H1 (cell line): ENCODE measurements at regions not wholly inside any gene's neighbourhood (a gene's known extent, or its start where the extent isn't known, plus 50 kb on each side); places are given as distances from the start of the nearest gene placed in this dataset.

Experiments
- CTCF ChIA-PET: fragments of 300-600 bp; sonication (Branson Sonifier 250); formaldehyde crosslinking; loops from one replicate; lab custom pipeline; 2021; ENCODE audit not compliant: partially characterized antibody; lab: Charles Lee
- POLR2A ChIA-PET: fragments of 300-600 bp; sonication (Branson Sonifier 250); formaldehyde crosslinking; loops from one replicate; lab custom pipeline; 2021; ENCODE audit warnings: inconsistent platforms; ENCODE audit not compliant: partially characterized antibody; lab: Charles Lee
- DNase-seq, 2 experiments: peaks; one replicate each; pipeline versions ENCODE4 v3.0.0 to v3.0.0-alpha.2; 2010 to 2022; ENCODE audit warnings: low spot score in 2 of 2, low read depth in 1 of 2, mixed read lengths in 1 of 2
- FAIRE-seq: peaks from 2 replicates; lab custom pipeline; 2011; peaks lifted over from hg19 to GRCh38; lab: Jason Lieb, UNC
- H2AFZ ChIP-seq: 2 replicates; pipeline ENCODE4 v1.8.1; 2012; ENCODE audit warnings: low read length, inconsistent platforms
- H2AK5ac ChIP-seq: 2 replicates; pipeline ENCODE4 v1.6.1; 2013; ENCODE audit warnings: low read depth, low read length
- H2BK120ac ChIP-seq: replicated peaks from 2 replicates; pipeline ENCODE3; 2013; ENCODE audit warnings: low read depth, low read length, inconsistent platforms
- H2BK12ac ChIP-seq: 2 replicates; pipeline ENCODE4 v1.6.1; 2013; ENCODE audit warnings: low read depth, low read length
- H2BK15ac ChIP-seq: 2 replicates; pipeline ENCODE4 v1.6.1; 2013; ENCODE audit warnings: low read length
- H2BK20ac ChIP-seq: 2 replicates; pipeline ENCODE4 v1.6.1; 2013; ENCODE audit warnings: low read length
- H2BK5ac ChIP-seq: 2 replicates; pipeline ENCODE4 v1.6.1; 2013; ENCODE audit warnings: low read depth, low read length
- H3K14ac ChIP-seq: 2 replicates; pipeline ENCODE4 v1.6.1; 2013; ENCODE audit warnings: inconsistent platforms; ENCODE audit not compliant: insufficient read length
- H3K18ac ChIP-seq: 2 replicates; pipeline ENCODE4 v1.6.1; 2013; ENCODE audit warnings: low read length; ENCODE audit errors: extremely low read depth
- H3K23ac ChIP-seq: 2 replicates; pipeline ENCODE4 v1.6.1; 2013; ENCODE audit warnings: inconsistent platforms; ENCODE audit not compliant: insufficient read length
- H3K23me2 ChIP-seq: 2 replicates; pipeline ENCODE4 v1.6.1; 2013; ENCODE audit warnings: low read depth, low read length
- H3K27ac ChIP-seq: 2 replicates; pipeline ENCODE4 v1.6.1; 2011; ENCODE audit warnings: low read depth, low read length, inconsistent platforms
- H3K27me3 ChIP-seq, 4 experiments: replicated peaks in 1 of 4; 1 replicate in 1 of 4; 2 replicates in 3 of 4; pipeline versions ENCODE4 v1.6.1 to v1.8.1; 2011 to 2013; ENCODE audit warnings: low read length in 3 of 4, mild to moderate bottlenecking in 3 of 4, inconsistent platforms in 2 of 4, mixed read lengths in 2 of 4, moderate library complexity in 1 of 4; ENCODE audit not compliant: control insufficient read depth in 3 of 4, insufficient read depth in 3 of 4; ENCODE audit errors: extremely low read depth in 1 of 4
- H3K36me3 ChIP-seq, 4 experiments: 2 replicates each; pipeline versions ENCODE4 v1.6.1 to v1.8.1; 2011 to 2013; ENCODE audit warnings: mild to moderate bottlenecking in 4 of 4, low read length in 3 of 4, moderate library complexity in 2 of 4, control low read depth in 1 of 4, inconsistent platforms in 1 of 4; ENCODE audit not compliant: insufficient read depth in 4 of 4, control insufficient read depth in 2 of 4
- H3K4ac ChIP-seq: replicated peaks from 2 replicates; pipeline ENCODE3; 2013; ENCODE audit warnings: low read length, low read depth, mixed read lengths, inconsistent platforms; ENCODE audit not compliant: insufficient read length
- H3K4me1 ChIP-seq, 4 experiments: replicated peaks in 1 of 4; 1 replicate in 1 of 4; 2 replicates in 3 of 4; pipeline versions ENCODE4 v1.6.1 to v1.8.1; 2011 to 2013; ENCODE audit warnings: low read length in 3 of 4, inconsistent platforms in 2 of 4, mixed read lengths in 1 of 4; ENCODE audit not compliant: insufficient read depth in 4 of 4, control insufficient read depth in 3 of 4
- H3K4me2 ChIP-seq, 2 experiments: 2 replicates each; pipeline versions ENCODE4 v1.6.1 to v1.8.1; 2011 to 2013; ENCODE audit warnings: low read depth in 2 of 2, low read length in 2 of 2, control low read depth in 1 of 2, inconsistent platforms in 1 of 2, mild to moderate bottlenecking in 1 of 2; ENCODE audit not compliant: insufficient read depth in 1 of 2
- H3K4me3 ChIP-seq, 4 experiments: fragments of 200-600, 300-600 bp in 1 of 4; sonication (generic), shearing (Covaris generic), sonication (Bioruptor Twin) in 1 of 4; 2 replicates each; pipeline versions ENCODE4 v1.5.1 to v1.8.1; 2011 to 2016; ENCODE audit warnings: low read length in 4 of 4, low read depth in 3 of 4, control low read depth in 2 of 4, inconsistent platforms in 2 of 4, mild to moderate bottlenecking in 2 of 4, mixed read lengths in 1 of 4, moderate library complexity in 1 of 4; ENCODE audit not compliant: insufficient read depth in 2 of 4; ENCODE audit errors: extremely low read depth in 1 of 4
- H3K56ac ChIP-seq: replicated peaks from 2 replicates; pipeline ENCODE3; 2013; ENCODE audit warnings: low read depth, mild to moderate bottlenecking, mixed read lengths, low read length, inconsistent platforms; ENCODE audit not compliant: insufficient read length
- H3K79me1 ChIP-seq: 2 replicates; pipeline ENCODE4 v1.6.1; 2013; ENCODE audit warnings: low read depth, low read length, control low read depth
- H3K79me2 ChIP-seq, 2 experiments: 2 replicates each; pipeline versions ENCODE4 v1.6.1 to v1.8.1; 2012 to 2013; ENCODE audit warnings: low read length in 2 of 2, mild to moderate bottlenecking in 2 of 2, inconsistent platforms in 1 of 2; ENCODE audit not compliant: insufficient read depth in 2 of 2, control insufficient read depth in 1 of 2
- H3K9ac ChIP-seq, 4 experiments: replicated peaks in 1 of 4; 1 replicate in 1 of 4; 2 replicates in 3 of 4; pipeline versions ENCODE4 v1.6.1 to v1.8.1; 2011 to 2013; ENCODE audit warnings: low read depth in 3 of 4, low read length in 3 of 4, control low read depth in 2 of 4, mild to moderate bottlenecking in 2 of 4, moderate library complexity in 2 of 4, inconsistent platforms in 1 of 4; ENCODE audit errors: extremely low read depth in 1 of 4
- H3K9me3 ChIP-seq, 2 experiments: 2 replicates each; pipeline versions ENCODE4 v1.6.1 to v1.8.1; 2012 to 2013; ENCODE audit warnings: mild to moderate bottlenecking in 2 of 2, moderate library complexity in 2 of 2, control low read depth in 1 of 2, inconsistent platforms in 1 of 2, low read depth in 1 of 2, low read length in 1 of 2, mixed read lengths in 1 of 2; ENCODE audit not compliant: insufficient read depth in 2 of 2
- H4K20me1 ChIP-seq, 2 experiments: replicated peaks in 1 of 2; 2 replicates each; pipeline versions ENCODE3 to v1.8.1; 2011 to 2013; ENCODE audit warnings: inconsistent platforms in 2 of 2, low read length in 2 of 2, mild to moderate bottlenecking in 1 of 2; ENCODE audit not compliant: insufficient read depth in 2 of 2, control insufficient read depth in 1 of 2
- H4K5ac ChIP-seq: 2 replicates; pipeline ENCODE4 v1.6.1; 2013; ENCODE audit warnings: low read length, low read depth, mixed read lengths, inconsistent platforms; ENCODE audit not compliant: insufficient read length
- H4K8ac ChIP-seq: 2 replicates; pipeline ENCODE4 v1.8.0; 2013; ENCODE audit warnings: mild to moderate bottlenecking, moderate library complexity, low read length, inconsistent platforms; ENCODE audit not compliant: insufficient read depth; ENCODE audit errors: extremely low read depth
- H4K91ac ChIP-seq: replicated peaks from 2 replicates; pipeline ENCODE3; 2013; ENCODE audit warnings: low read length, mixed read lengths, inconsistent platforms; ENCODE audit not compliant: insufficient read length
- CHD2 ChIP-seq: IDR thresholded peaks from 2 replicates; pipeline ENCODE4 v1.6.1; 2012; ENCODE audit warnings: low read length, improper control_type of control experiment
- GABPA ChIP-seq: IDR thresholded peaks from 2 replicates; pipeline ENCODE4 v1.6.1; 2011; ENCODE audit warnings: mild to moderate bottlenecking, low read length, moderate library complexity, borderline replicate concordance; ENCODE audit not compliant: insufficient read depth
- GTF2F1 ChIP-seq: IDR thresholded peaks from 2 replicates; pipeline ENCODE4 v1.6.1; 2012; ENCODE audit warnings: low read depth, low read length, improper control_type of control experiment, borderline replicate concordance
- JUND ChIP-seq: IDR thresholded peaks from 2 replicates; pipeline ENCODE4 v1.6.1; 2011; ENCODE audit warnings: mild to moderate bottlenecking, improper control_type of control experiment, low read length
- NANOG ChIP-seq: IDR thresholded peaks from 2 replicates; pipeline ENCODE4 v1.6.1; 2011; ENCODE audit warnings: low read length, low read depth, mild to moderate bottlenecking, inconsistent platforms; ENCODE audit not compliant: insufficient read depth, poor library complexity, severe bottlenecking
- PHF8 ChIP-seq: fragments of 200-600 bp; sonication (generic); conservative IDR thresholded peaks from 2 replicates; pipeline ENCODE4 v1.7.1; 2012; ENCODE audit warnings: low read depth, mild to moderate bottlenecking, inconsistent platforms, low read length, moderate library complexity
- POLR2A ChIP-seq, 2 experiments: IDR thresholded peaks; 1 replicate in 1 of 2; 2 replicates in 1 of 2; pipeline ENCODE4 v1.6.1; 2011; ENCODE audit warnings: low read depth in 2 of 2, low read length in 2 of 2, mild to moderate bottlenecking in 2 of 2; ENCODE audit errors: control extremely low read depth in 1 of 2
- POU5F1 ChIP-seq: IDR thresholded peaks from 2 replicates; pipeline ENCODE4 v1.6.1; 2011; ENCODE audit warnings: low read depth, mild to moderate bottlenecking, low read length, moderate library complexity
- RNF2 ChIP-seq: fragments of 200-900, 300-1000 bp; sonication (generic); IDR thresholded peaks from 2 replicates; pipeline ENCODE4 v1.7.1; 2016; ENCODE audit warnings: borderline replicate concordance, low read depth, mild to moderate bottlenecking, antibody characterized with exemption, low read length; ENCODE audit not compliant: poor library complexity, severe bottlenecking; ENCODE audit errors: missing control alignments
- RXRA ChIP-seq: IDR thresholded peaks from 2 replicates; pipeline ENCODE4 v1.6.1; 2011; ENCODE audit warnings: low read depth, mild to moderate bottlenecking, low read length, moderate library complexity; ENCODE audit not compliant: insufficient read depth
- SIX5 ChIP-seq: IDR thresholded peaks from 2 replicates; pipeline ENCODE4 v1.6.1; 2011; ENCODE audit warnings: mild to moderate bottlenecking, low read depth, low read length
- SP1 ChIP-seq: IDR thresholded peaks from 2 replicates; pipeline ENCODE4 v1.6.1; 2011; ENCODE audit warnings: low read depth, low read length
- TAF1 ChIP-seq: IDR thresholded peaks from 2 replicates; pipeline ENCODE4 v1.6.1; 2011; ENCODE audit warnings: mild to moderate bottlenecking, low read depth, low read length
- TBP ChIP-seq: IDR thresholded peaks from 2 replicates; pipeline ENCODE4 v1.6.1; 2011; ENCODE audit warnings: low read depth, low read length, improper control_type of control experiment
- TF ChIP-seq, protein P1 (sequence below): IDR thresholded peaks from 2 replicates; pipeline ENCODE4 v1.6.1; 2012; ENCODE audit warnings: low read length, inconsistent platforms

DNA sequence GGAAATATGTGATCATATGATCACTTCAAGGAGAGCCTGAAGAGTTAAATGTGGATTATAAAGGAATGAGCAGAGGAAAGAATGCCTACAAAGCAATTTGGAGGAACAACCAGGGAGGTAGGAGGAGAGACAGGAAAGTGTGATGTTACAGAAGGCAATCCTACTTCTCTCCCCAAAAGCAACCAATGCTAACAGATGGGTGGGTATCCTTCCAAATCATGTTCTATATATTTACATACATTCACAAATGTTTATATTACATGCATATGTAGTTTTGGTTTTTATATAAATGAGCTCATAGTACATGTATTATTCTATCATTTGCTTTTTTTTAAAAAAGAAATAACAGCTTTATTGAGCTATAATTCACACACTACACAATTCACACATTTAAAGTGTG, 56.0 kb downstream of the ZCCHC12 start:
- Histone ChIP-seq H2BK12ac (no peak overlapping the region), H3K79me1 (no peaks in the 10 kb centered on the region), H4K20me1 (no peaks in the 10 kb centered on the region), H3K4ac (no peak overlapping the region), H3K9ac (no peak overlapping the region), H2AK5ac (no peak overlapping the region), H2BK120ac (no peak overlapping the region), H3K9me3 (no peaks in the 10 kb centered on the region), H3K23ac (no peak overlapping the region), H3K14ac (no peak overlapping the region), H3K18ac (no peak overlapping the region), H3K36me3 (no peaks in the 10 kb centered on the region), H4K8ac (no peak overlapping the region), H3K27ac (no peak overlapping the region), H4K91ac (no peak overlapping the region), H2BK5ac (no peak overlapping the region), H3K4me3 (no peak overlapping the region), H2AFZ (no peak overlapping the region), H4K5ac (no peak overlapping the region), H3K23me2 (no peaks in the 10 kb centered on the region), H3K4me2 (no peak overlapping the region), H3K56ac (no peak overlapping the region), H3K4me1 (no peaks in the 10 kb centered on the region), H2BK15ac (no peak overlapping the region), H2BK20ac (no peak overlapping the region), H3K79me2 (no peaks in the 10 kb centered on the region), H3K27me3 (no peaks in the 10 kb centered on the region)
- FAIRE-seq: no peak
- CTCF ChIA-PET: interaction anchor here (1.2 kb wide), 2 partner anchors 9 to 14 kb away, joined by 3 to 4 read pairs; no protein-coding TSS in a partner anchor
- no peak for DNase-seq
- POLR2A ChIA-PET: interaction anchor here (0.6 to 1.1 kb wide), 2 partner anchors 56 to 60 kb away, joined by 3 to 4 read pairs; partner anchors contain the start of gene ZCCHC12
- TF ChIP-seq TBP (no peak), POLR2A (IDR thresholded peaks at IDR 0.05; ENCODE audit: control extremely low read depth in 1 of 2, low read depth in 2 of 2, low read length in 2 of 2) (no peak), POU5F1 (no peak), CHD2 (no peak), TAF1 (no peak), RXRA (no peak), PHF8 (no peak), RNF2 (no peak), GABPA (no peak), GTF2F1 (no peak), SIX5 (no peak), SP1 (no peak), NANOG (no peak), JUND (no peak)
- TF ChIP-seq, protein P1, sequence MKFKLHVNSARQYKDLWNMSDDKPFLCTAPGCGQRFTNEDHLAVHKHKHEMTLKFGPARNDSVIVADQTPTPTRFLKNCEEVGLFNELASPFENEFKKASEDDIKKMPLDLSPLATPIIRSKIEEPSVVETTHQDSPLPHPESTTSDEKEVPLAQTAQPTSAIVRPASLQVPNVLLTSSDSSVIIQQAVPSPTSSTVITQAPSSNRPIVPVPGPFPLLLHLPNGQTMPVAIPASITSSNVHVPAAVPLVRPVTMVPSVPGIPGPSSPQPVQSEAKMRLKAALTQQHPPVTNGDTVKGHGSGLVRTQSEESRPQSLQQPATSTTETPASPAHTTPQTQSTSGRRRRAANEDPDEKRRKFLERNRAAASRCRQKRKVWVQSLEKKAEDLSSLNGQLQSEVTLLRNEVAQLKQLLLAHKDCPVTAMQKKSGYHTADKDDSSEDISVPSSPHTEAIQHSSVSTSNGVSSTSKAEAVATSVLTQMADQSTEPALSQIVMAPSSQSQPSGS: no peak
